Epithelial cell of esophagus (primary cell): ENCODE measurements at regions not wholly inside any gene's neighbourhood (a gene's known extent, or its start where the extent isn't known, plus 50 kb on each side); places are given as distances from the start of the nearest gene placed in this dataset.

Experiments used
- DNase-seq: peaks from one replicate; pipeline ENCODE4 v3.0.0; 2010; ENCODE audit warnings: low read depth
- H3K4me3 ChIP-seq: 2 replicates; pipeline ENCODE4 v1.5.1; 2011; ENCODE audit warnings: mild to moderate bottlenecking, low read length, control low read depth
- CTCF ChIP-seq: IDR thresholded peaks from 2 replicates; pipeline ENCODE4 v1.5.1; 2011; ENCODE audit warnings: low read depth, mild to moderate bottlenecking, low read length, control low read depth, inconsistent platforms; ENCODE audit not compliant: insufficient read depth; ENCODE audit errors: missing control alignments

GRCh38 chr13:84447640-84447978, 565.3 kb upstream of the SLITRK1 start:
- no peak for TF ChIP-seq CTCF
- DNase-seq, result no peak
- no peak overlapping the region for H3K4me3 ChIP-seq

- H3K4me3 ChIP-seq, result no peak overlapping the region
- peak; percentile 52 for DNase-seq
- TF ChIP-seq CTCF, result no peak
Measured at GRCh38 chr13:84446972-84447639, 564.8 kb upstream of the SLITRK1 start.

GRCh38 chr13:84445776-84446175, 563.5 kb upstream of the SLITRK1 start:
- peak; percentile 94 for DNase-seq
- TF ChIP-seq CTCF, result no peak
- no peak overlapping the region for H3K4me3 ChIP-seq

- H3K4me3 ChIP-seq, result no peak overlapping the region
- no peak for DNase-seq
- TF ChIP-seq CTCF, result no peak
Measured at GRCh38 chr13:84443463-84443862, 561.2 kb upstream of the SLITRK1 start.

GRCh38 chr13:84439108-84439507, 556.8 kb upstream of the SLITRK1 start:
- peak; percentile 87 for DNase-seq
- no peak for TF ChIP-seq CTCF
- H3K4me3 ChIP-seq, result no peak overlapping the region

- H3K4me3 ChIP-seq, result no peak overlapping the region
- TF ChIP-seq CTCF, result no peak
- DNase-seq, result no peak
Measured at GRCh38 chr13:84433024-84433423, 550.8 kb upstream of the SLITRK1 start.

GRCh38 chr13:84431646-84432045, 549.4 kb upstream of the SLITRK1 start:
- no peak overlapping the region for H3K4me3 ChIP-seq
- DNase-seq, result no peak
- no peak for TF ChIP-seq CTCF
